ENCODE measurements at regions not wholly inside any gene's neighbourhood (a gene's known extent, or its start where the extent isn't known, plus 50 kb on each side); places are given as distances from the start of the nearest gene placed in this dataset.

DNA sequence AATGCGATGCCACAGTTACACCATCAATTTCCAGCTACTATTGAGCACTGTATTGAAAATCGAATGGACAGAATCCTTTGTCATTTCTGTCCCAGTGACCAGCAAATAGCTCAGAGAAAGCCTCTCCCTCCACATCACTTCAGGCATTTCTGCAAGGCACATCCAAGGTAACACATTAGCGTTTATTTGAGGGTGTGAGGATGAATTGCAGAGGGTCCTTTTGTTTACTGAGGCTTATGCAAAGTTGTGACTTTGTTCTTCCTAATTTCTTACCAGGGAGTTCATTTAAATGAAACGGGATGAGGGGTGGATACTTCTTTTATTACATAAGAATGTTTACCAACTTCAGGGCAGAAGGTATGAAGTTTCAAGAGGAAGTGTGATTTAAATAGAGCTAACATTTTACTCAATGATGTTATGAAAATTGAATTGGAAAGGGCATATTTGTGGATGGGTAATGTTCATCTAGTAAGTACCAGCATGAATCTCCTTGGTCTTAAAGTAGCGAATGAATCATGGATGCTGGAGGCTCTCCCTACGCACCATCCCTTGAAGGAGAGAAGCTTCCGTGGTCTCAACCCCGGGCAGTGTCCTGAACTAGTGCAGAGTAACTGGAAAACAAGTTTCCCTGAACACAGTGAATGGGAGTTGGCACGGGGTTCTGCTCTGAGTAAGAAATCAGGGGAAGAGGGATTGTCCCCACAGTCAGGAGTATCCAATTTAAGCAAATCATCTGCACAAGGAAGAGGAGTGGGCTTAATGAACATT is 756.5 kb downstream of the GALR1 start:
- DNase-seq = no peak

DNA sequence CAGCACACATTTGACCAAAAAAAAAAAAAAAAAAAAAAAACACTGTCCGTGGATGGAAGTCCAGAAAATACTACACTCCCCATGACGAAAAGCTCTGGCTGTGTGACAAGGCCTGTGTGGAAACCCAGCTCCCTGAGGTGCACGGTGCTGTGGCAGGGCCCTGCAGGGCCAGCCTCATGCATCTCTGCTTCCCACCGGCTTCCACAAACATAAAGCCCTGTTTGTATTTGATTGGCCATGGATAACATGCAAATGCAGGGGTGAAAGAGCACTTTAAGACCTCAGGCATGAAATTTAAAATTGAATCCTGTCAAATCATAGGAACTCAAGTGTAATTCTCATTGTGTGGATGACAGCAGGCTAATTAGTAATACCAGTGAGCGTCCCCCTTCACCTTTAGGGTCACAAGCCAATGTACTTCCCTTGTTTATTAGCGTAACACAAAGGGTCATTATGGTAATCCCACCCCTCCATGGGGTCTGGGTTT is 757.2 kb downstream of the GALR1 start:
- no peak for DNase-seq

DNA sequence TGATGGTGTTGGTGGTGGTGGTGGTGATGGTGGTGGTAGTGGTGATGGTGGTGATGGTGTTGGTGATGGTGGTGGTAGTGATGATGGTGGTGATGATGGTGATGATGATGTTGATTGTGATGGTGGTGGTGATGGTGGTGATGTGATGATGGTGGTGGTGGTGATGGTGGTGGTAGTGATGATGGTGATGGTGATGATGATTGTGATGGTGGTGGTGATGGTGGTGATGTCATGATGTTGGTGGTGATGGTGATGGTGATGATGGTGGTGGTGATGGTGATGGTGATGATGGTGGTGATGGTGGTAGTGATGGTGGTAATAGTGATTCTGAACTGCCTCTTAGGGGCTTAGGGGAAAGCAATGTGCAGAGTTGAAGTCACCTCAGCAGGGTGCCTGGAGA is 760.7 kb downstream of the GALR1 start:
- DNase-seq = no peak

DNA sequence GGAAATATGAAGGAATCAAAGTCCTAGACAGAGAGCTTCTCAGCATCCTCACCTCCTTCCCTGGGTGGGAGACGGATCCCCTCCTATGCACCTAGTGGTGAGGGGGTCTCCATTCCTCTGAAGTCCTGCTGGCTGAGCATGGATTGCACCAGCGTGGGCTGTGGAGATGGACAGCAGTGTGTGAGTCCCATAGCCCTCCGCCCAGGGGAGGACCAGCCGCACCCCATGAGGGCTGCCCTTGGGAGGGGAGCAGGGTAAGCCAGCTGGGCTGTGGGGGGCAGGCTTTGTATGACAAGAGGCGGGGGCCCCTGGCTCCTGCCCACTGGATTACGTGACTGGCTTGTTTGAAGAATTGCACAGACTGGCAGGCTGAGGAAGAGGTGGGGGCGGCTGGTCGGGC is 768.2 kb downstream of the GALR1 start:
- no peak for DNase-seq

DNA sequence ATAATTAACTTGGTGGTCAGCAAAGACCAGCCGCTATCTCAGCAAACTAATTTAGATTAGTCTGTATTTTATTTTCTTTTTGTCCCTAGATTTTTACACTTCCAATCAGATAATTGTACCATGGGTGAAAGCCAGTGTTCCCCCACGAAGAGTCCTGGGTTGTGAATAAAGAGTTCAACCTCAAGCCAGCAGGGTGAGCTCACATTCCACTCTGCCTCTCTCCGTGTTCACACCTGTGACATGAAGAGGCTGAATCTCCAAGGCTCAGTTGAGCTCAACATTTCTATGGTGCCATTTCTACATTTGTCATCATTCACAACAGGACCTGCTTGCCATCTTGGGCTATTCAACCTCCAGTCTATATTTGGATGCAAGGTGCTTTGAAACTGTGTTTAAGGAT is 771.5 kb downstream of the GALR1 start:
- no peak for DNase-seq

DNA sequence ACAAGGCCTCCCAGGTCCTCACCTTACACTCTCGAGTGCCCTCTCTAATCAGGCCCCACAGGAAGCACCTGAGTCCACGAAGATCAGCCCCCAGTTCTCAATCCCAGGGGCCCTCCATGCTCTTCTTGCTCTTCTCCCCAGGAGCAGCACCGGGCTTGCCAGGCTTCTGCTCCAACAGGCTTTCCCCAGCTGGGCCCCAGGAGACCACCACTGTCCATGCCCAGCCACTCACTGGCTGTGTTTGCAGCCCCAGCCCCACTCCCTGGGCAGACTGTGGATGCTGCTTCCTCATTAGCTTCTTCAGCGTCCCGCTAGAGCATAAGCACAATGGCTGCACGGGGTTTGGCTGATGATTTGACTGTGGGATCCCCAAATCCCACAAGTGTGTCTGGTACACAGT is 781.9 kb downstream of the GALR1 start:
- no peak for DNase-seq

DNA sequence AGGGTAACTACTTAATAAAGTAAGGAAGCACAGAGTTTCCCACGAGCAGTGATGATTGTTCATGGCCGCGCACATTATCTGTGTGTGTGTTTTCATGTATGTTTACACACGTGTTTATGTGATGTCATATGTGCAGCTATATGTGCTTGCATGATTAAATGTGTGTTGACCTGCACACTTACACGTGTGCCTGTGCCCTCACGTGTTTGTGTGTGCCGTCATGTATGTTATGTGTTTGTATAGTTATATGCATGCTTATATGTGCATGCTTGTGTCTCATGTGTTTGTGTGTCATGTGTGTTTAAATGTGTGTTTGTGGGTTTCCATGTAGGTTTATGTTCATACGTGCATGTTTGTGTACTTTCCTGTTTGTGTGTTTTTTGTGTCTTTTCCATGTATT is 782.3 kb downstream of the GALR1 start:
- DNase-seq = no peak

DNA sequence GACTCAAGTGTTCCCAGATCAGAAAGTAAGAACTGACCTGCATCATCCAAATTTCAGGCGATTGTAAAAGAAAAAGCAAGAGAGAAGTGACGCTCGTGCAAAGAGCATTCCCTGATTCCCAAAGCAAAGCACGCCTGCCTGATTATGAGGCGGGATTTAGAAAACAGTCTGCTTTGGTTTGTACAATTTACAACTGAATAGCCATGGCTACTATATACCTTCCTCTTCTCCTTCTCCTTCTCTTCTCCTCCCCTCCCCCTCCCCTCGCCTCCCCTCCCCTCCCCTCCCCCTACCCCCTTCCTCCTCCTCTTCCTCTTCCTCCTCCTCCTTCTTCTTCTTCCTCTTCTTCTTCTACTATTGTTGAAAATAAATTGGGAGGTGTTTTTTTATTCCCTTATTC is 782.9 kb downstream of the GALR1 start:
- no peak for DNase-seq

DNA sequence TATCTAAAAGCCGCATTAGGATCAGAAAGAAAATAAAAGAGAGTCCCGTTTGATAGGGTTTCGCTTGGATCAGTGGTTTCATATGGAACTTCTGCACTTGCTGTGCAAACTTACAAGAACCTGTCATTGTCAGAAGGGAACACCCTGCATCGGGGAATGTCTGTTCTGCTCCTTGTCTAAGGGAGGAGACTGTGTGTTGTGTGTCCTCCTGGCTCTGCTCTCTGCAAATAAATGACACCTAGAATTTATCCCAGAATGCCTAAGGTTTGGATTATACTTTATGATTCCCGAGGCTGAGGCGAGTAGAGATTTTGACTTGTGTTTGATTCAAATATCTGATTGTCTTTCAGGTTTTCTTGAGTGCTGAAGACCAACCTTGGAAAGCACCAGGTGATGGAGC is 785.1 kb downstream of the GALR1 start:
- no peak for DNase-seq

DNA sequence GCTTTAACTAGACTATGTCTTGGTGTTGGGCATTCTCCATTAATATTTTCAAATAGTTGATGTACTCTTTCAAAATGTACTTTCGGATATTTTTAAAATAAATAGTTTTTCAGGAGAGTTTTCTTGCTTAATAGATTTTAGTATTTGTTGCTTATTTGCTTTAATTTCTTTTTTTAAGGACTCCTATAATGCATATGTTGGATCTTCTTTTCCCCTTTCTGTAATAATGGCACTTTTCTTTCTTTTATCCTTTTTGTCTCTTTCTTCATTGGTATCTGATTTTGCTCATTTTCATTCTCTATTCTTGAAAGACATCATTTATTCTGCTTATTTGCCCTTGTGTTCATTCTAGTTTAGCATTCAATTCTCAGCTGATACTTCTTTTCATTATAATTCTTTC is 791.6 kb downstream of the GALR1 start:
- DNase-seq = no peak

DNA sequence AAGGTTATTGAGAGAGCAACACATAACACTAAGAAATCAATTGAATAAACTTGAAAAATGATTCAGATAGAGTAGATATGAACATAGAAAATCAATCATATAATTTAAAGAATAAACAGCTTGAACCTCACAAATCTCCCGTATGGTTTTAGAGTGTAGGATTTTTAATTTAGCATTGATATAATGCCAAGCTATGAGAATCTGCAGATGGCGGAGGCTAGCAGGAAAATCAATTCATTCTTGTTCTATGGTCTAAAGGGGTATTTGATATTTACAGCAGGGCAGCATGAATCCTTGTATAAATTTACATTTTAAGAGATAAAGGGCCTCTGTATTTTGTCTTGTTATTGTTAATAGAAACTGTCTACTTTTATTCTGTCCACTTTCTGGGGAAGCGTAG is 797.0 kb downstream of the GALR1 start:
- DNase-seq = no peak

DNA sequence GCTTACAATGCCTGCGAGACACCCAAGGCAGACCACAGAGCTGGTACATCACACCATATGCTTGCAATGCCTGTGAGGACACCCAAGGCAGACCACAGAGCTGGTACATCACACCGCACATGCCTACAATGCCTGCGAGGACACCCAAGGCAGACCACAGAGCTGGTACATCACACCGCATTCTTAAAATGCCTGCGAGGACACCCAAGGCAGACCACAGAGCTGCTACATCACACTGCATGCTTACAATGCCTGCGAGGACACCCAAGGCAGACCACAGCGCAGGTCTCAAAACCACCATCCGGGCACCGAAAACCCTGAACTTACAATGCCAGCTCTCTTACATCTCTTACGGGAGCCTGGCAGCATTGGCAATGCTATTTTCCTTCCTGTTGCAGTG is 799.6 kb downstream of the GALR1 start:
- no peak for DNase-seq

DNA sequence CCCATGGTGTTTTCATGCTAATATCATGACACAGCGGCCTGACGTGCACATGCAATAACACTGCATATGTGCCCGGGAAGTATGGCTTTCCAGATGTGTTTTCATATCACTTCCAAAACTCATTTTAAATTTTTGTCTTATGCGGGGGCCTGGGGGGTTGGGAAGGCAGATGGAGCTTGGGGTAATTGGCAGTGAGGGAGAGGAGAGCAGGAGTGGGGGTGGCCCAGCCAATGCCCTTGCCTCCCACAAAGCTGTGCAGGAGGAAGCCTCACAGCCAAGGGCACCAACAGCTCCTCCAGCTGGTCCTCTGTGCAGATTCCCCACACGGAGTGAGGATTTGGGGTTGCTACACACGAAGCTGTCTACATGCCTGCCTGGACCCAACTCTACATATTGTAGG is 805.2 kb downstream of the GALR1 start:
- no peak for DNase-seq

DNA sequence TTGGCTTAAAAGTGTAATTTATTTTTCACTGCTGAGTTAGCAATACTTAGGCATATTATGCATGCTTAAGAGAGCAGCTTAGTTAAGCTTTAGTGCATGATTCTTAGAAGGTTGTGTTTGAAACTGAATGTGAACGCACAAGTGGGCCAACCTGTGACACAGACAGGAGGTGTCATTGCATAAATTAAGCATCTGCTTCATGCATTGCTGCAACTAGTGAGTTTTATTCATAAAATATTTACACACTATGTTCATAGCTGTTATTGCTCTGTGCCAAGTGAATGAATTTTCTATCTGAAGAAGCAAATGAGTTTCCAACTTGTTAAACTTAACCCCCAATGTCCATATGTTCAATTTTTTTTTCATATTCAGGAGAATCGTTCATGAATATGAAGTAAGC is 806.4 kb downstream of the GALR1 start:
- DNase-seq = no peak

DNA sequence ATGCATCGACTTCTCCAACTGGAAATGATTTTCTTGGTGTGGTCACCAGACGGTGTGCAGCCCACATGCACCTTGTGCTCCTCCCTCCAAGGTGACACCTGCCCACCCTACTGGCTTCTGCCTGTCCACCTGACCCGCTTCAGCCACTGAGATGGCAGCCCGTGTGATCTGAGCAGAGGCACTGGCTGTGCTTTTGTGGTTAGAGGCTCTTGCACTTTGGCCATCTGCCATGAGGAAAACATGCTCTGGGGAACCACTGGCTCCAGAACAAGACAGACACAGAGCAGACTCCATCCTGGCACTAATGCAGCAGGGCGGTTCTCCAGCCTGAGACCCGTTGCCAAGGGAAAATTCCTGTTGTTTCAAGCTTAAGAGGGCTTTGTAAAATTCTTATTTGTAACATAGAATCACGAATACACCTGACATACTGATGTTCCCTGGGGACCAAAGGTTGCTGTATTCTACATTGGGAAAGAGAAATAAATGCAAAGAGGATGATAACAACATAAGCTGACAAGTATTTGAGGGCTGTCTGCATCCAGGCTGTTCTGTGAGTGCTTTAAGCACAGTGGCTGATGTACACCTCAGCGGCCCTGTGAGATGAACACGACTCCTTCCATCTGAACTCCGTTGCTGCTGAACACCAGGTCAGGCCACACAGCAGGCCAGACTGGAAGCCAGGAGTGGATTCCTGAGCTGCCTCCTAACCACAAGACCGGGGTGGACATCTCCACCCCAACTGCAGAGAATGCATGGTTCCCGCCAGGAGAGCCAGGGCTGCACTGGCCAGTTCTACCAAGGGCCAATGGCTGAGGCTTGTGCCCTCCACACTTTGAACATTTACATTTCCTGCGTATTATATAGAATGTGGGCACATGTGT is 820.4 kb downstream of the GALR1 start:
- no peak for DNase-seq

DNA sequence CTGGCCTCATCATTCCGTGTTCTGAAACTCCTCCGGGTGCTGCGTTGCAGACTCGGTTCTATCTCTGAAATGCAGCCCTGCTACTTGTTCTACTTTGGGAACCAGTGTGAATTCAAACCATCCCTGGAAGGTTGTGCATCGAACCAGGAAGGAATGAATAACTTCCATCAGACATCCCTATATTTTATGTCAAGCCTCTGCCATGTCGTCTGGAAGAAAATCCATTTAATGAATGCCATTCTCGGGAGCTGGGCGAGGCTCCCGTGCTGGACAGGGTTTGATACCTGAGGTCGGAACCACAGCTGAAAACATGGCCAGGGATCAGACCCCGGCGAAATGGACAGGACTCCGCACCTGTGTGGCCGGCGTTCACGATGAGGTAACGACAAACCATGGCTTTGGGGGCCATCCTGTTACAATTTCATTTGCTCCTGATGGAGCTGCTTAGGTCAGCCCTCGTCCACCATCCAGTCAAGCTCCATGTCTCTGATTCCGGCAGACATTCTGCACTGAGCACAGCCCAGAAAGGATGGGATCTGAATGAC is 821.6 kb downstream of the GALR1 start:
- no peak for DNase-seq

DNA sequence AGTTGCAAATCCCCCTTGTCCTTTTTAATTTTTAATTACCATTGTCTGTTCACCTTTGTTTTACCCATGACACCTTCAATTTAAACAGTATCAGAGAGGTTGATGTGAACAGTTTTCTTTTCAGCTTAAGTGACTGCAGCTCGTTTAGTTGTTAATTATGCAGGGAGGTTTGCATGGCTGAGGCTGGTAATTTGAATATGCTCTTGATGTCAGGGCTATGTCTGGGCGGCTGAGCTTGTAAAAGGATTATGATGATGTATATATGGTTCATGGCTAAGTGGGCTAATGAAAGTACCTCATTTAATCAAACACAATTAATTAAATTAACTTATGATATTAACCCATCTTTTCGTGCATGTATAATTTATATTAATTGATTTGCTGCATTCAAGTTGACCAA is 822.1 kb downstream of the GALR1 start:
- no peak for DNase-seq

DNA sequence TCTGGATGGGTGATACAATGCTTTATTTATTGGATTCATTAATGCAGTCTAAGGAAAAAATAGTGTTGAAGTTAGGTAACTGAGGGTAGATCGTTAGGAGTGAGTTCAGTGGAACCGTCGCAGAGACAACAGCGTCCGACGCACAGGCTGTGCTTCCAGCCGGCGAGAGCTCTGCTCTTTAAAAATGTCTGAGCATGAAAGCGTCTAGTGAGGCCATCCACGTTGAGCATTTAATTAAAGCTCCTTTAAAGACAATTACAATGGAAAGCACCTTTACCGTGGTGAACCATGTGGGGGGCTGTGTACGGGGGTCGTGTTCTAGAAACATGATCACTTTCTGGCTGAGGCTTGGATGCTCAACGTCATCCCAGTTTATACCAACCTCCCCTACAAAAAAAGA is 822.7 kb downstream of the GALR1 start:
- DNase-seq = no peak

DNA sequence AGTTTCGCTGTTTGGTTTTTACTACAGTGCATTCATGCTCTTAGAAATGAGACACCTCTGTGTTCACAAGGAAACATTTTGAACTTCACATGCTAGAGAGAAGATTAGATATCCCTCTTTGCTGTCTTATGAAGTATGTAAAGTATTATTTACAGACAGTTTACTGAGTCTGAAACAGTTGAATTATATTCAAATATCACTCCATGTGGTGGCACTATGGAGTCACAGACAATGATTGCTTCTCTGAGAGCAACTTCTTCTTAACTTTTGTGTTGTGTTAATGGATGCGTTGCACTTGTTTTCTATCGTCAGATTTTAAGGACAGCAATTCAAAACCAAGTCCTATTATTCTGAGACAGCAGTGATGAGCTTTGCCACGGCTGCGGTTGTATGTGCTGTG is 823.6 kb downstream of the GALR1 start:
- DNase-seq = no peak

DNA sequence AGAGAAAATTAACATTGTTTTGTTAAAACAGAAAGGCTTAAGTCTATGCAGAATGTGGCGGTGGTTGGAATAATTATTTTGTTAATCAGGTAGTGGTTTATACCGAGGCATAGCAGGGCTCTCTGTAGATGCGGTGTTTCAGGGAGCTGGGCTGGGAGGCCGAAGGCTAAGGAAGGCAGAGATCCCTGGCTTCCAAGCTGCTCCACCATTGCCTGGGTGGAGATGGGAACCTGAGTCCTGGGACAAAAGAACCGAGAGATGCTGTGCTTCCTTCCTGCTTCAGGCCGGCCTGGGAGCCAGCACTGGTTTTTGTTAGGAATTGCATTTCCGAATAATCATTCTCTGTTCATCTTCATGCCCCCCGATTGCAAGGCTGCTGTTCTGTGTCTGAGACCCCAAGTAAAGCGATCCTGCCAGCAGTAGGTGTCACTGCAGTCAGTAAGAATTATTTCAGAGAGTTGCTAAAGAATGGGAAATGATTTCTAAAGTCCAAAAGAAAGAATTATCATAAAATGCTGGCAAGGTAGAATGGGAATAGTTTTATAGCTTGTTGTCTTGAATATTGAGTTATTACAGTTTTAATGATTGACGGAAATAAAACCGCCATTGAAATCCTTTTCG is 824.9 kb downstream of the GALR1 start:
- no peak for DNase-seq

DNA sequence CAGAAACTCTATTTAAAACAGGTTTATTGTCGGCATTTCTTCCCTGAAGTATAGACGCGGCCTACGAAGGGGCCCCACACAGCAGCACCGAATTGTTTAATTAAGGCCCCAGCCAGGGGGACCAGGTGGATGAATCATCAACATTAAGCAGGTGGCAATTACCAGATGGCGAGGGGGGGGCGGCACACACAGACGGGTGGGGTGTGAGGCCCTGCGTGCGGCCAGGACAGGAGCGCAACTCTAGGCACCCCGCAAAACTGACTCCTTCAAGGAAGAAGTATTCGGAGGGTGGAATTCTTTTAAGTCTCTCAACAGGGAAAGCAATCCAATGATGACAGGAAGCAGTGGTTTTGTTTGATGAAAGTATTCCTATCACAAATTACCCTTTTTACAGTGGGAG is 830.4 kb downstream of the GALR1 start:
- DNase-seq = no peak

DNA sequence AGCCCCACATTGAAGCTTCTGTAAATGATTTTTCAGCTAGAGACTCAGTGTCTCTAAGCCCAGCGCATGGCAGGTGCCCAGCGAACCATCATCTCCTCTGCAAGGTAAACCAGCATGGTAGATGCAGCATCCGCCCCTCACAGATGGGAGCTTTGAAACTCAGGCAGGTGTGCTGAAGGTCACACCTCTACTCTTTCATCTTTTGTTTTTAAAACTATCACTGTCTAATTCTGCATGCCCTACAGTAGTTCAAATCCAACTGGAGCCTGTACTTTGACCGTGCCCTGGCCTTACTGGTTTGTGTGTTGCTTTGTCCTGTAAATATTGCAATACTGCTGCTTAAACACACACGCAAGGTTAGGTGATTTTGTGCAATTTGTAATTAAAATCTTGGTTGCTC is 831.1 kb downstream of the GALR1 start:
- DNase-seq = no peak

DNA sequence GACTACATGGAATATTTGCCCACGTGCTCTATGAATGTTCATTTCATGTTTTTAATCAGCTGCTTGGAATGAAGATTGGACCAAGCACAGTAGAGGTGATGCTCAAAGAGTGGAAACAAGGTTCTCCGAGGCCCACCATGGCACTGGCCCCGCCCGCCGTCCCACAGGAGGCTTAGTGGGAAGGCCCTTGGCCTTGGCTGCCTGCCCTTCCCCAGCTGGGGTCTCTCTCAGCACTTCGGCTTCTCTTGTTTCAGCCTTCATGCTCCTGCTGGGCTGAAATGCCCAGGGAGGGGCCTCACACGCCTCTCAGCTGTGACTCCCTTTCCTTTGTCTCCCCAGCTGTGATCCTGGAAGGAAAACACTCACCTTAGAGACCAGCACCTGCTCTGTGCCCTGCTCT is 833.2 kb downstream of the GALR1 start:
- DNase-seq = no peak
